ENCODE measurements at regions not wholly inside any gene's neighbourhood (a gene's known extent, or its start where the extent isn't known, plus 50 kb on each side); places are given as distances from the start of the nearest gene placed in this dataset.
"Not testable (repeated sequence)": the region's sequence is repeated elsewhere in the genome, so short reads cannot be mapped to it uniquely, and the experiment has no call there.

- no peak for DNase-seq
Observed at GRCh38 chr3:144552346-144553057, 580.9 kb downstream of the DIPK2A start.

DNA sequence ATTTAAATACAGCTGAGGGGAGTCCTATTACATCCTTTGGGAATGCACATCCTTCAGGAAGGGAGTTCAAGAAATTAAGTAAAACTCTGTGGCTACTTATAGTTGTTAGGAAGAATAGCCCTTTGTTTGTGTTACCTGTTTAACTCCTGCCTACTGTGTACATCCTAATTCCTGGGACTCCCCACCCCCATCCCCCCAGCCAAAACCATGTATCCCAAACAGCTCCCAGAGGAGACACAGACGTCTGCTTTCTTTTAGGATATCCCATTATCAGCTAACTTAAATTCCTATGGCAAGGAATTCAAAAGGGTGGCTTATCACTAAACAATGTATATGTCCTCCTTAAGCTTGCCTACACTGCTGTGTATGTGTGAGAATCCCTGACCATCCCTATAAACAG lies 581.7 kb downstream of the DIPK2A start:
- no peak for DNase-seq

DNA sequence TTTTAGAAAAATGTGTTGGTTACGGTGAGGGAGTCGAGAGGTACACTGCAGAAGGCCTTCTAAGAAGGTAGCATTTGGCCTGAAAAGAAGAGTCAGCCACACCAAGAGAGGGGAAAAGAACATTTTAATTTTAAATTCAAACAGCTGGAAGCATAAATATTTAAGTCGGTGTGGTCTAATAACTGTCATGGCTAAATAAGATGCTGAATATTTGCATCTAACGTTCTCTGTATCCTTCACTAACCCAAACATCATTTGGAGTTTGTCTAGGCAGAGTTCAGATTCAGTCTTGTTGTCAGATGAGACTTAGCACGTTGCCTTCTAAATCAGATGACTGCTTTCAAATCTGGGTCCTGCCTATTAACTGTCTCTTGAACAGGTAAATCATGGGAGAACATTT lies 583.3 kb downstream of the DIPK2A start:
- no peak for DNase-seq

- DNase-seq = no peak
Observed at GRCh38 chr3:144556392-144556791, 584.8 kb downstream of the DIPK2A start.

DNA sequence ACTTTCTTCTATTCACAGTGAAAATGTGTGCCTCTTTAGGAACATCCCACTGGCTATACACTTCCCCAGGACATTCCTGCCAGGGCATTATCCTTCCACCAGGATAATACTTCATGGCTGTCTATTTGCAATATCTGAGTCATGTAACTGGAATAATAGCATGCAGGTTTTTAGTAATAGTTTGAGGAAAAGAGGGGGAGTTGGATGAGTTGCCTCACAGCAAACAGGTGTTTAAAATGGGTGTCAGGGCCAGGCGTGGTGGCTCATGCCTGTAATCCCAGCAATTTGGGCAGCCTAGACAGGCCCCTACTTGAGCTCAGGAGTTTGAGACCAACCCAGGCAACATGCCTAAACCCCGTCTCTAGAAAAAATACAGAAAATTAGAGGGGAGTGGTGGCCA lies 585.9 kb downstream of the DIPK2A start:
- no peak for DNase-seq

DNA sequence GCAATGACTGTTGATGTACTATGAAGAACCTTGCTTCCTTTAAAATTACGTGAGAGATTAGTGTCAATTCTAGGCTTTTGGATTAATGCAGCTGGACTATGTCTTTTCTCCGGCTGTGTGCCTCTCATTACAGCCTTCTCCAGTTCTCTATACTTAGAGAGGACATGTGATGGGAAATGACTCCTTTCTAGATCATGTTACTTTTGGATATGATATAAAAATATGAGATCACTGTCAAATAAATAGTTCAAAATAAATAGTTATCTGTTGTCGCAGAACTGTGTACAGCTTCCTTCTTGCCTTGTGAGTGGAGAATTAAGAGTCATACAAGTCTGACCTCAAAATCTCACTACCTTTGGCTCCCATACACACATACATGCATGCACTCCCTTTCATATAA lies 592.4 kb downstream of the DIPK2A start:
- no peak for DNase-seq

- DNase-seq = no peak
Observed at GRCh38 chr3:144566320-144566719, 594.7 kb downstream of the DIPK2A start.

GRCh38 chr3:144569651-144570050 lies 598.0 kb downstream of the DIPK2A start:
- DNase-seq = no peak

GRCh38 chr3:144583871-144584270 lies 612.2 kb downstream of the DIPK2A start:
- DNase-seq = peak; percentile 13

DNA sequence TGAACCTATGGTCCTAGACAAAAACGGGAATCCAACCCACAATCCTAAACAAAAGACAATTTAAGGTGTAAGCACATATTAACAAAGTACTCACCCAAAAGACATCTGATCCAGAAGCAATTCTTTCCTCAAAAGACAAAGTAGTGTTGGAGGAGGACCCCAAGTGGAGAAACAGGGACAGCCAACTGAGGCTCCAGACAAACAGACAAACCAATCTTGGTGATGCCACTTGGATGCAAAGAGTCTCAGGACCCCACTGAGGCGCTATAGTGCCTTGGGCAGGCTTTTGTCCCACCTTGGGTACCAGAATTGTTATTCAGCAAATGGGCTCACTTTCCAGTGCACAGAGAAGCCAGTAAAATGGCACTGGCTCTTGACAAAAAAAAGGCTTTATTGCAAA lies 613.8 kb downstream of the DIPK2A start:
- no peak for DNase-seq

DNA sequence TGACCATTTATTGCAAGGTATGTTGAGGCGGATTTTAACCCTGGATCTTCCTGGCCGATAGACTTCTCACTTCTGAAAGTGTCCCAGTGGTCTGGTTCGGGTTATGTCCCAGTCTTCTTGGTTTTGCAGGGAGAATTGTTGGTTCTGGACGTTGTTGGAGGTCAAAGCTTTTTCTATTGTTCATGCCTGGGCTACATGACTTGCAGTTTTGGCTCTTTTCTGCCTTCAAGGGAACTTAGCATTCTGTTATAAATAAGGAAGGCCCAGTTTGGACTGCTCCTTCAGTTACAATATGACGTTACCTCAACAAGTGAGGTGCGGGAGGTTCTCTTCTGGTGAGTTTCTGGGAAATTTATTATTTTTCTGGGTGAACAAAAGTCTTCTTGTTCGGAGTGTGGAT lies 614.3 kb downstream of the DIPK2A start:
- DNase-seq = no peak

GRCh38 chr3:144586382-144586781 lies 614.8 kb downstream of the DIPK2A start:
- no peak for DNase-seq

GRCh38 chr3:144590854-144591253 lies 619.2 kb downstream of the DIPK2A start:
- no peak for DNase-seq

- no peak for DNase-seq
Observed at GRCh38 chr3:144593881-144594280, 622.3 kb downstream of the DIPK2A start.

GRCh38 chr3:144620236-144620635 lies 648.6 kb downstream of the DIPK2A start:
- not testable (repeated sequence) for DNase-seq

DNA sequence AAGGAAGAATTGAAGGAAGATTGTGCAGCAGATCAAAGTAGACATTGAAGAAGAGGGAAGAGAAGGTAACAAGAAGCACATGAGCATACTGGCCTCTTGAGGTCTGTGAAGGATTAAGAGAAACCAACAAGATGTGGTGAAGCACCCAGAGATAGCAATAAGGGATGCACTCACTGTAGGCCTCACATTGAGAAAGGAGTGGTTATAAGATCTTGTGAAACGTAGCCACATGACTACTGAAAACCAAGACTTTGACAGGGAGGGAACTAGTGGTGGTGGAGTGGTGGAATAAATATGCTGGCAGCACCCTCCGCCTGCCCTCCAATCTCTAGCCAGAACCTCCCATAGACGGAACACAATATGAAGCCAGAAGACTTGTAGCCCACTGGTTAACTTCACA lies 651.2 kb downstream of the DIPK2A start:
- DNase-seq = no peak

- DNase-seq = no peak
Observed at GRCh38 chr3:144624656-144625055, 653.0 kb downstream of the DIPK2A start.

GRCh38 chr3:144626835-144627234 lies 655.2 kb downstream of the DIPK2A start:
- DNase-seq = no peak

DNA sequence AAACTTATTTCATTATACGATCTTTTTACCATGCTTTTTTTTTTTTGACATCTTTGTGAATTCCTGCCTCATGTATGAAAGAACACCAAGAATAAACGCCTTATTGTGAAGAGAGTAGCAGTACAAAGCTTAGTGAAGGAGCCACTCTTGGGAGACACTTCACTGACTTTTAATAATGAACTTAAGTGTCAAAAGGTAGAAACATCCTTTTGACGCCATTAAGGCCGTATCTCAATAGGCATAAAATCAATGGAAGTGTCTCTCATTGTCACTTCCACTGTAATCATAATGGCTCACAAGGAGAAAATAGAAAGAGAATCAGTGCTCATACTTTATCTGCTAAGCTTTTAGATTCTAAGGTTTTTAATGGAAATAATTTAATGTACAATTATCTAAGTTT lies 657.8 kb downstream of the DIPK2A start:
- DNase-seq = peak; percentile 13

GRCh38 chr3:144636833-144637232 lies 665.2 kb downstream of the DIPK2A start:
- no peak for DNase-seq

- no peak for DNase-seq
Observed at GRCh38 chr3:144638009-144638408, 666.4 kb downstream of the DIPK2A start.

GRCh38 chr3:144643771-144644198 lies 672.2 kb downstream of the DIPK2A start:
- DNase-seq = peak; percentile 16

DNA sequence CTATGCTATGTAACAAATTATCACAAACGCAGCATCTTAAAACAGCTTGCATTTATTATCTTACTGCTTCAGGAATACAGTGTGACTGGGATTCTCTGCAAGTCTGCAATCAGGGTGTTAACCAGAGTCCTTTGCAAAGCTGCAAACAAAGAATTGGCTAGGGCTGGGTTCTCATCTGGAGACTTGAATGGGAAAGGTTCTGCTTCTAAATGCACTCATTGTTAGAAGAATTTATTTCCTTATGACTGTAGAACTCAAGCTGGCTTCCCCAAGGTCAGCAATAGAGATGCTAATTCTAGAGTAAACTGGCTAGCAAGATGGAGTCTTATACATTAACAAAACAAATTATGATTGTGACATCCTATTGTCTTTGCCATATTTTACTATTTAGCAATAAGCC lies 673.7 kb downstream of the DIPK2A start:
- no peak for DNase-seq

DNA sequence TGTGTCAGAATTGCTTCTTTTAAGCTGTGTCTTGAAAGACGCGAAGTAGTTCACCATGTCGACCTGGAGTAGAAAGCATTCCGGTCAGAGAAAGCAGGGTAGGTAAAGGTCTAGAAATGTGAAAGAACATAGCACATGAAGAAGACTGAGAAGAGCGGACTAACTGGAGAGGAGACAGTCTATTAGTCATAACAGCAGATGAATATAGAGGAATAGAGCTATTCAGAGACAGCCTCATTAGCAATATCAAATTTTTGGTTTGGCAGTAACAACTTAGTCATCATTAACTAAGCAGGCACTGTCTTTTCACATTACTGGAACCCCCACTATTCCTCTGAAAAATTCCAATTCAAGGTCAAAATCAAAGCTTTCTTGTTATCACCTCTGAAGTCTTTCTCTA lies 678.8 kb downstream of the DIPK2A start:
- no peak for DNase-seq

DNA sequence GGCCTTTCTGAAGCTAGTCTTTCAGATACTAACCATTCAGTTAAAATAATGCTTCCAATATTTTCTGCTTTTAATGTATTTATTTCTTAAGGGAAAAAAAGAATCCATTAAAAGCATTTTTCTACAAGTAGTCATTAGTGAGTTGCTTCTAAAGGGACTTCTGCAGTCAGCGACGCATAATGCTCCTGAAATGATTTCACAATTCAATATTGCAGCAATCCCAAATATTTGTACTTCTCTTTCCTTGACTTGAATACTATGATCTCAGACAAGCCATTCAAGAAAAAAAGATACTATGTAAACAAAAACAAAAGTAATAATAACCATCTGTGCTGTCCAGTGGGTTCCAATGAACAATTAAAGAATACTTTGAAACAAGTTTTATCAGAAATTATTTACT lies 681.0 kb downstream of the DIPK2A start:
- DNase-seq = no peak
